IPS-20b (cell line): ENCODE measurements at regions not wholly inside any gene's neighbourhood (a gene's known extent, or its start where the extent isn't known, plus 50 kb on each side); places are given as distances from the start of the nearest gene placed in this dataset.
A peak's percentile ranks its signal among the peaks of the same experiment; 100 is the strongest.

Experiments
- H3K27ac ChIP-seq: one replicate; pipeline ENCODE4 v1.5.1; 2013; ENCODE audit warnings: low read length
- H3K27me3 ChIP-seq: 2 replicates; pipeline ENCODE4 v1.6.1; 2013; ENCODE audit warnings: mild to moderate bottlenecking, low read length, inconsistent platforms; ENCODE audit not compliant: insufficient read depth
- H3K36me3 ChIP-seq: 2 replicates; pipeline ENCODE4 v1.6.1; 2013; ENCODE audit warnings: low read depth, mild to moderate bottlenecking, inconsistent platforms, low read length, moderate library complexity; ENCODE audit not compliant: insufficient read depth
- H3K4me1 ChIP-seq: 2 replicates; pipeline ENCODE4 v1.6.1; 2013; ENCODE audit warnings: mild to moderate bottlenecking, control low read depth, inconsistent platforms, low read length, moderate library complexity; ENCODE audit not compliant: insufficient read depth
- H3K4me3 ChIP-seq: 2 replicates; pipeline ENCODE4 v1.5.1; 2013; ENCODE audit warnings: mild to moderate bottlenecking, low read length, inconsistent platforms
- H3K9ac ChIP-seq: 2 replicates; pipeline ENCODE4 v1.6.1; 2013; ENCODE audit warnings: low read depth, mild to moderate bottlenecking, inconsistent platforms, low read length, moderate library complexity
- H3K9me3 ChIP-seq: 2 replicates; pipeline ENCODE4 v1.6.1; 2013; ENCODE audit warnings: mild to moderate bottlenecking, low read depth, low read length, inconsistent platforms; ENCODE audit not compliant: insufficient read depth

DNA sequence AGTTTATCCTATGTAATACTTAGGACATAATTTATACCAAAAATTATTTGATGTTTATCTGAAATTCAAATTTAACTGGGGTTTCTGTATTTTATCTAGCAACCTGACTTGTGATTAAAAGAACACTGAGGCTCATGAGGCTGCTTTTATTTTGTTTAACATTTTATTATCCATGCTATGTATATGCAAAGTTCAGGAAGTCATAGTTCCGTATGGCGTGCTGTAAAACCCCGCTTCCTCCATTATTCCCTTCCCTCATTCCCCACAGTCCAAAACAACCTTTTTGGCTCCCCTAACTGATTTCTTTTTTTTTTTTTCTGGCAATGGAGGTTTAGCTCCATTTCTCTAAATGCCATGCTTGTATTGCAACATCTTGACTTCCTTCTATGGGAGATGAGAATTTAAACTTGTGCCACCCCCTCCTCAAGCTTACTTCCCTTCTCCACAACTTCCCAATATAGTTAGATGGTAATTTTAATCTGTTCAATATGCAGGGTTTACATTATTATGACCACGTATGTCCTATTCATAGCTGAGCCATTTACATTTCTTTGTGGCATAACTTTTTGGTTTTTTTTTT lies 138.0 kb upstream of the DNAH14 start:
- Histone ChIP-seq H3K27me3 (no peaks in the 10 kb centered on the region), H3K4me1 (no peaks in the 10 kb centered on the region)

DNA sequence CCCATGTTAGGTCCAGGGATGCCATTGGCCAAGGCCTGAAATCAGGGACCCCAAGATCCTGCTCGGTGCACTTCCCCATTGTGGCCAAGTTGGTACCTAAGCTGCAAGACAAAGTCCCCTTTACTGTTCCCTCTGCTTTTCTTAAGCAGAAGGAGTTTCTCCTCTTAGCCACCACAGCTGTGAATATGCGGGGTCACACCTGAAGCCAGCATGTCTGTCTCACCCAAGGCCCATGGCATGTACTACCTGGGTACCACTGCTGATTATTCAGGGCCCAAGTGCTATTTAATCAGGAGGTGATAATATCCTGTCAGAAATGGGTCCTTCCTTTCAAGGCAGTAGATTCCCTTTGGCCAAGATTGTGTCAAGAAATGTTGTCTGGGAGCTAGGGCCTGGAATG lies 133.9 kb upstream of the DNAH14 start:
- Histone ChIP-seq H3K4me1 (no peaks in the 10 kb centered on the region), H3K9me3 (no peaks in the 10 kb centered on the region), H3K36me3 (no peaks in the 10 kb centered on the region), H3K27ac (no peak overlapping the region), H3K27me3 (no peaks in the 10 kb centered on the region), H3K9ac (no peak overlapping the region), H3K4me3 (no peak overlapping the region)

More for the DNA sequence above, 138.0 kb upstream of the DNAH14 start:
- H3K9ac ChIP-seq = no peak overlapping the region
- no peaks in the 10 kb centered on the region for H3K9me3 ChIP-seq
- no peak overlapping the region for H3K27ac ChIP-seq
- H3K4me3 ChIP-seq = no peak overlapping the region
- no peaks in the 10 kb centered on the region for H3K36me3 ChIP-seq

DNA sequence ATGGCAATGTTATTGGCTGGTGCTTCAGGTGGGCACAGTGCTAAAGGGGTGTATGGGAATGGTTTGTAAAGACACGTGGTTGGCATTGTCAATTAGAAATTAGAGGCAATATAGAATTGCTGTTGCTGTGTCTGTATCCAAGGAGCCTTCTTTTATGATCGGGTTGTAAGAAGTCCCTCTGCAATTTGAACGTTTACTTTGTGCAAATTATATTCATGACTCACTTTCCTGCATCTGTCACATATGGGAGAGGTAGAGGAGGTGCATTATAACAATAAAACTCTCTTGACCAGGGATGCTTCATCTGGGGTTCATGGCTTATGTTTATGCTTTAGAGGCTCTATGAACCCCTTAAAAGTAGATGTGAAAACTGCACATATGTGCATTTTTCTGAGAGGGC lies 130.4 kb upstream of the DNAH14 start:
- Histone ChIP-seq H3K9me3 (no peaks in the 10 kb centered on the region), H3K4me3 (no peak overlapping the region), H3K27ac (no peak overlapping the region), H3K9ac (no peak overlapping the region), H3K27me3 (no peaks in the 10 kb centered on the region), H3K36me3 (no peaks in the 10 kb centered on the region), H3K4me1 (peaks cover 9% of the 10 kb centered on the region; the same call in 1 of the 2 replicates)

DNA sequence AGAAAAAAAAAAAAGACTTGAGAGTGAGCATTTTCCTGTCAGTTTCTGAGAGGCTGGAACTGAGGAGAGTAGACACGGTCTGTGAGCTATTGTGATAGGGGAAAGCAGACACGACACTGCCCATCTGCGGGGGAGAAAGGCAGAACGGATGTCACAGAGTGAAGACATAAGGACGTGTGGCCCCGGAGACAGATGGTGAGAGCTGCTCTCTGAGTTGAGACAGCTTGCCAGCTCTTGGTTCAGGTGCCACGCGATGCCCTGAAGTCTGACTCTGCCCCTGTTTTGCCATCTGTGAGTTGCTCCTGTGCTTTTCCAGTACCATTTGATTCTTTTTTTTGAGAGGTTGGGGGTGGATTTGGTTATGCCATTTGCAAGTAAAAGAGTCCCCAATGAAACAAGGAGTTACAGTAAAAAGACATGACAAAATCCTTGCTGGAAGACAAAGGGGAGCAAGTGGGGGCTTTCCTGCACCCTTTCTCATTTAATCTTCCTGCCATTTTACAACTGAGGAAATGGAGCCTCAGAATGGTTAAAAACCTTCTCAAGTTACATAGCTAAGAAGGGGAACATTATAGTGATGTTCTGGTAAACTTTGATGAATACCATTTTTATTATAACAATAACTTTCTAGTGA lies 128.9 kb upstream of the DNAH14 start:
- Histone ChIP-seq H3K9ac (peak overlapping the region; percentile 45; the same call in 1 of the 2 replicates), H3K4me3 (peak overlapping the region; percentile 38; the same call in 1 of the 2 replicates), H3K4me1 (peaks cover 9% of the 10 kb centered on the region; the same call in 1 of the 2 replicates), H3K27ac (peak overlapping the region; percentile 16), H3K36me3 (no peaks in the 10 kb centered on the region), H3K9me3 (no peaks in the 10 kb centered on the region), H3K27me3 (no peaks in the 10 kb centered on the region)

DNA sequence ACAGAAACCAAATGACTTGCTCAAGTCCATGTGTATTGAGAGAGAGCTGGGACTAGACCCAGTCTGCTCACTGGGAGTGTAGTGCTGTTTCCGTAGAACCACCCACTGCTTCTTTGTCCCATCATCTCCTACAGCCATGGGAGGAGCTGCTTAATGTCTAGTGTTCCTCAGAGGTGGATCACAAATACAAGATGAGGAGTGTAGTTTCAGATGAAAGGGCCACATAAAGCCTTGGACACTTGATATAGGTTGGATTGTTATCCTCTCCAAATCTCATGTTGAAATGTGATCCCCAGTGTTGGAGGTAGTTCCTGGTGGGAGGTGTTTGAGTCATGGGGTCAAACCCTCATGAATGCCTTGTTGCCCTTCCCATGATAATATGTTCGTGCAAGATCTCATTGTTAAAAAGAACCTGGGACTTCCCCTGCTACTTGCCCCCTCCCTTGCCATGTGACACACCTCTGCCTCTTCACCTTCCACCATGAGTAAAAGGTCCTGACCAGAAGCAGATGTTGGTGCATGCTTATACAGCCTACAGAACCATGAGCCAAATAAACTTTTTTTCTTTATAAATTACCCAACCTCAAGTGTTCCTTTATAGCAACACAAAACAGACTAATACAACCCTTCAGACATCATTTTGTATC lies 127.5 kb upstream of the DNAH14 start:
- Histone ChIP-seq H3K4me3 (no peak overlapping the region), H3K36me3 (no peaks in the 10 kb centered on the region), H3K9me3 (no peaks in the 10 kb centered on the region), H3K4me1 (peaks cover 9% of the 10 kb centered on the region; the same call in 1 of the 2 replicates), H3K27me3 (no peaks in the 10 kb centered on the region), H3K27ac (no peak overlapping the region), H3K9ac (no peak overlapping the region)

DNA sequence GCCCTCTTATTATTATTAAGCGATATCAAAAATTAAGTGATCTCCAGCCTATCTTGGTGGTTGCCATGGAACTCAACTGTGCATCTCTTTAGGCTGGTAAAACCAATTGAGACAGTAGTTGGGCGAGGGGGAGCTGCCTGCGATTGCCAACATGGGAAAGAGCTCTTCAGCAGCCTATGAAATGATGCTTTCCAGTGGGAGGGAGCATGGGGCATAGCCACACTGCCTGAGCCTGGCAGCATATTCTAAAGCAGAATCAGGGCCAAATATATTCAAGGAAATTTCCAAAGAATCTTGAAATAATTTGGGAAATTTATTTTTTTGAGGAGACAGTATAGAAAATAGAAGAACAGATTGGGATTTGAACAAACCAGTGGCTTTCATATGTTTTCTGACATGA lies 126.9 kb upstream of the DNAH14 start:
- no peaks in the 10 kb centered on the region for H3K27me3 ChIP-seq
- peaks cover 9% of the 10 kb centered on the region; the same call in 1 of the 2 replicates for H3K4me1 ChIP-seq
- no peaks in the 10 kb centered on the region for H3K36me3 ChIP-seq
- no peak overlapping the region for H3K9ac ChIP-seq
- H3K27ac ChIP-seq = no peak overlapping the region
- no peaks in the 10 kb centered on the region for H3K9me3 ChIP-seq
- H3K4me3 ChIP-seq = no peak overlapping the region

DNA sequence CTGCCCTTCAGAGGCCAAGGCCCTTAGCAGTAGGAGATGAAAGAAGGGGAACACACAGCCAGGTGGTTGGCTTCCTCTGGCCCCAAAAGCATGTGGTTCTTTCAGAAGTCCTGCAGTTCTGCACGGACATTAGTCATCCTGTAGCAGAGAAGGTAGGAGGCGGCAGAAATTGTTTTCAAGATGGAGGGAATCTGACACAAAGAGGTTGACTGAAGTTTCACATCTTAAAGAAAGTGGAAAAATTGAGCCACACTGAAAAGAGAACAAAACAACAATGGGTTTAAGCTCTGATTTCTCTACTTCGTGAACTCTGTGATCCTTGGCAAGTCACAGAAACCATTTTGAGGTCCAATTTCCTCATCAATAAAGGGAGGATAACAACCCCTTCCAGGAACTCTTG lies 125.3 kb upstream of the DNAH14 start:
- Histone ChIP-seq H3K27me3 (no peaks in the 10 kb centered on the region), H3K9ac (no peak overlapping the region), H3K27ac (no peak overlapping the region), H3K9me3 (no peaks in the 10 kb centered on the region), H3K4me1 (peaks cover 9% of the 10 kb centered on the region; the same call in 1 of the 2 replicates), H3K36me3 (no peaks in the 10 kb centered on the region), H3K4me3 (no peak overlapping the region)

DNA sequence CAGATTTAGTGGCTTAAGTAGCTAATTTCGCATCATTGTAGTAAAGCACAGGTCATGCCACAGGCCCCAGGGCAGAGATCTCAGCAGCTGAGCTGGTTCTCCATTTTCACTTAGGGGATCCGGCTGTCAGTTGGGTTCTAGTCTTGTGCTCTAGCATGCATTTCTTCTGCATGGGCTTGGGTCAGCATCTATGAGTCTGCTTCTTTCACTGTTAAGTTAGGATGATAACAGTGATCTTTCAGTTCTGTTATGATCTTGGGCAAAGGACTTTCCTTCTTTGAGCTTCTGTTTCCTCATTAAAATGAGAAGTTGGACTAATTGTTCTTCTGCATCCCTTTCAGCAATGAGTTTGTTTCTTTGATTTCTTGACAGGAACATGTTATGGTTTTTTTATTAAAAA lies 123.6 kb upstream of the DNAH14 start:
- no peak overlapping the region for H3K4me3 ChIP-seq
- no peak overlapping the region for H3K27ac ChIP-seq
- no peaks in the 10 kb centered on the region for H3K9me3 ChIP-seq
- no peaks in the 10 kb centered on the region for H3K36me3 ChIP-seq
- no peaks in the 10 kb centered on the region for H3K27me3 ChIP-seq
- peaks cover 9% of the 10 kb centered on the region; the same call in 1 of the 2 replicates for H3K4me1 ChIP-seq
- H3K9ac ChIP-seq = no peak overlapping the region

DNA sequence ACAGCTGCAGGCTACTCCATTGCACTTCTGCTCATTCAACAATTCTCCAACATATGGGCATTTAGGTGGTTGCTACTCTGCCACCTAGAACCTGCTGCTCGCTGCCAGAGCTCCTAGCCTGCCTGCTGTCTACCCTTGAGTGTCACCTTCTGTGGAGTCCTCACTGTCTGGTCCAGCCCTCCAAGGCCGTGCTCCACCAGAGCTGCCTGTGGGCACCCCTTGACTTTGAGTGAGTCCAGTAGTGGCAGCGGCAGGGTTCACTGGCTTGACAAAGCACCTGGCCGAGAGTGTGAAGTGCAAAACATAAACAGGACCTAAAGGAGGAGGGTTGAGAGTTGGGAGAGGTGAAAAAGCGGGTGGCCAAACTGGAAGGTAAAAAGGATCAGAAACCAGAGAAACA lies 120.3 kb upstream of the DNAH14 start:
- Histone ChIP-seq H3K27ac (no peak overlapping the region), H3K9me3 (no peaks in the 10 kb centered on the region; the same call in 1 of the 2 replicates), H3K27me3 (no peaks in the 10 kb centered on the region), H3K4me1 (no peaks in the 10 kb centered on the region), H3K4me3 (no peak overlapping the region), H3K36me3 (no peaks in the 10 kb centered on the region), H3K9ac (no peak overlapping the region)

DNA sequence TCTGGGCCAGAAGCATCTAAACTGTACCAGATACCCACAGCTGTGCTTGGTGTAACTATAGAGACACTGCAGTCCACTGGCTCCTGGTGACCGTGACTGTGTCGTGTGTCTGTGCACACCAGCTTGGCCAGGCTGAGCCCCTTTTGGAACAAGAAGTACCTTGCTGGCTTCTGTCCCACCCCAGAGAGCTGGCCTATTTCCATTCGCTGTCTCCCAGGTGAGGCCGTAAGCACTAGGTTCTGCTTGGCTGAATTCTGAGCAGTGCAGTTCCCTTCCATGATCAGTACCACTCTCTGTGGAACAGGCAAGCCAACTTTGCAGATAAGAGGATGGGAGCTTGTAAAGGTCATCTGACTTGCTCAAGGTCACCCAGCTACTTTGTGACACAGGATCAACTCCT lies 119.9 kb upstream of the DNAH14 start:
- no peak overlapping the region for H3K27ac ChIP-seq
- no peaks in the 10 kb centered on the region for H3K36me3 ChIP-seq
- no peak overlapping the region for H3K4me3 ChIP-seq
- no peaks in the 10 kb centered on the region; the same call in 1 of the 2 replicates for H3K9me3 ChIP-seq
- no peaks in the 10 kb centered on the region for H3K4me1 ChIP-seq
- H3K27me3 ChIP-seq = no peaks in the 10 kb centered on the region
- no peak overlapping the region for H3K9ac ChIP-seq

DNA sequence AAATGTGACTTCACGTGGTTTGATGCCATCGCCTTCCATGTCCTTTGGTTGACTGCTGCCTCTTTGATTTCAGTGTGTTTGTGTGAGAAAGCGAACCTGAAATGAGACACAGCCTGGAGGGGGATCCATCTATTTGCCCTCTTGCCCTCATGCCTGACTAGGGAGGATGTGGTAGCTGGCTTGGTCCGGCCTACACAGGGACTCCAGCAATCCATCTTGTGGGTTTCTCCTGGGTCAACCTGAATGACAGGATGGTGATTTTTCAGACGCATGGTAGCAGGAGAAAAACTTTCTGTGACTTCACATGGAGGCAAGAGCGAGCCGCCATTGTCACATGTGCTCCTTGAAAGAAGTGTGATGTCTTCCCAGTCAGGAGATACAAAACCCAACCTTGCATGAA lies 117.9 kb upstream of the DNAH14 start:
- H3K9me3 ChIP-seq = no peaks in the 10 kb centered on the region; the same call in 1 of the 2 replicates
- H3K9ac ChIP-seq = no peak overlapping the region
- H3K36me3 ChIP-seq = no peaks in the 10 kb centered on the region
- H3K4me3 ChIP-seq = no peak overlapping the region
- no peak overlapping the region for H3K27ac ChIP-seq
- no peaks in the 10 kb centered on the region for H3K4me1 ChIP-seq
- H3K27me3 ChIP-seq = no peaks in the 10 kb centered on the region

DNA sequence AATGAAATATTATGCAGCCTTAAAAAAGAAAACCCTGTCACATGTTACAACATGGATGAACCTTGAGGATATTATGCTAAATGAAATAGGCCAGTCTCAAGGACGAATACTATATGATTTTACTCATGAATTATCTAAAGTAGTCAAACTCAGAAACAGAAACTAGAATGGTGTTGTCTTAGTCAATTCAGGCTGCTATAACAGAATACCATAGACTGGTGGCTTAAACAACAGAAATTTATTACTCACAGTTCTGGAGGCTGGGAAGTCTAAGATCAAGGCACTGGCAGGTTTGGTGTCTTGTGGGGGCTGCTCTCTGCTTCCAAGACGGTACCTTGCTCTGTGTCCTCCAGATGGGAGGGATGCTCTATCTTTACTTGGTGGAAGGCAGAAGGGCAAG lies 113.8 kb upstream of the DNAH14 start:
- Histone ChIP-seq H3K9me3 (peaks cover 3% of the 10 kb centered on the region; the same call in 1 of the 2 replicates), H3K27me3 (no peaks in the 10 kb centered on the region), H3K9ac (no peak overlapping the region), H3K4me3 (no peak overlapping the region), H3K27ac (no peak overlapping the region), H3K4me1 (no peaks in the 10 kb centered on the region), H3K36me3 (no peaks in the 10 kb centered on the region)
